HCT116 (cell line): ENCODE measurements at regions not wholly inside any gene's neighbourhood (a gene's known extent, or its start where the extent isn't known, plus 50 kb on each side); places are given as distances from the start of the nearest gene placed in this dataset.

Experiments
- EZH2 ChIP-seq: fragments of 200-600 bp; sonication (generic); IDR thresholded peaks from 2 replicates; pipeline ENCODE4 v1.6.1; 2017; ENCODE audit warnings: antibody characterized with exemption, mixed run types
- POLR2A ChIP-seq: IDR thresholded peaks from 2 replicates; pipeline ENCODE4 v1.7.0; 2011; ENCODE audit warnings: borderline replicate concordance; ENCODE audit not compliant: insufficient read depth, insufficient read length; ENCODE audit errors: extremely low read depth
- SIN3A ChIP-seq: IDR thresholded peaks from 2 replicates; pipeline ENCODE4 v1.6.1; 2012; ENCODE audit warnings: low read depth
- YY1 ChIP-seq: IDR thresholded peaks from 2 replicates; pipeline ENCODE4 v1.6.1; 2011; ENCODE audit warnings: low read length, low read depth, moderate library complexity, mild to moderate bottlenecking; ENCODE audit not compliant: insufficient replicate concordance; ENCODE audit errors: extremely low read depth
- TF ChIP-seq, protein P1 (sequence below), 3 experiments: fragments of 200-600 bp in 1 of 3; sonication (generic) in 1 of 3; IDR thresholded peaks in 2 of 3; conservative IDR thresholded peaks in 1 of 3; 2 replicates each; pipeline ENCODE4 v1.5.1; 2012 to 2017; ENCODE audit warnings: low read depth in 2 of 3, low read length in 2 of 3, antibody characterized with exemption in 1 of 3, borderline replicate concordance in 1 of 3, control low read depth in 1 of 3, mild to moderate bottlenecking in 1 of 3, mixed read lengths in 1 of 3, mixed run types in 1 of 3, moderate library complexity in 1 of 3; ENCODE audit not compliant: insufficient read depth in 1 of 3

DNA sequence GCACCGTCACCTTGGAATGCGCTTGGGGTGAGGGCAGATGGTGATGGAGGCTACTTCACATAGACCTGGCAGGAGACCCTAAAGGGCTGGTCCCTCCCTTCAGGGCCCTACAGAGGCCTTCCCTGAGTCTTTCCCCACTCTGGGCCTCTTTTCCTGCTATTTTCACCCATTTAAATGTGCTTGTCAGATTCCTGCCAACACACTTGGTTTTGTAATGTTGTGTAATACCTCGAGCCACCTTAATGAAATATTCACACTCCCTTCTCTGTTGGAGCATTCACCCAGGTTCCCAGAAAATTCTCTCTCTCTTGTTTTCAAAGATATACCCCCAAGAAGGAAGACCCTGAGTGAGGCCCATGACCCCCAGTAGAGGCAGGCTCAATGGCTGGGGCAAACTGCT lies 456.6 kb upstream of the DYNLRB2 start:
- TF ChIP-seq, protein P1, sequence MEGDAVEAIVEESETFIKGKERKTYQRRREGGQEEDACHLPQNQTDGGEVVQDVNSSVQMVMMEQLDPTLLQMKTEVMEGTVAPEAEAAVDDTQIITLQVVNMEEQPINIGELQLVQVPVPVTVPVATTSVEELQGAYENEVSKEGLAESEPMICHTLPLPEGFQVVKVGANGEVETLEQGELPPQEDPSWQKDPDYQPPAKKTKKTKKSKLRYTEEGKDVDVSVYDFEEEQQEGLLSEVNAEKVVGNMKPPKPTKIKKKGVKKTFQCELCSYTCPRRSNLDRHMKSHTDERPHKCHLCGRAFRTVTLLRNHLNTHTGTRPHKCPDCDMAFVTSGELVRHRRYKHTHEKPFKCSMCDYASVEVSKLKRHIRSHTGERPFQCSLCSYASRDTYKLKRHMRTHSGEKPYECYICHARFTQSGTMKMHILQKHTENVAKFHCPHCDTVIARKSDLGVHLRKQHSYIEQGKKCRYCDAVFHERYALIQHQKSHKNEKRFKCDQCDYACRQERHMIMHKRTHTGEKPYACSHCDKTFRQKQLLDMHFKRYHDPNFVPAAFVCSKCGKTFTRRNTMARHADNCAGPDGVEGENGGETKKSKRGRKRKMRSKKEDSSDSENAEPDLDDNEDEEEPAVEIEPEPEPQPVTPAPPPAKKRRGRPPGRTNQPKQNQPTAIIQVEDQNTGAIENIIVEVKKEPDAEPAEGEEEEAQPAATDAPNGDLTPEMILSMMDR (IDR thresholded peaks at IDR 0.05 in 2 of 3, conservative IDR thresholded peaks at IDR 0.05 in 1 of 3; ENCODE audit: borderline replicate concordance in 1 of 3, insufficient read depth in 1 of 3, low read depth in 2 of 3, low read length in 2 of 3): no peak
- TF ChIP-seq EZH2: no peak
- no peak for TF ChIP-seq POLR2A
- TF ChIP-seq YY1: no peak
- TF ChIP-seq SIN3A: no peak
